HG03575 (cell line): ENCODE measurements at regions not wholly inside any gene's neighbourhood (a gene's known extent, or its start where the extent isn't known, plus 50 kb on each side); places are given as distances from the start of the nearest gene placed in this dataset.

Source experiments
- ATAC-seq: cut with Tn5 transposase; IDR thresholded peaks from one replicate; pipeline ENCODE4 v1.9.1; 2021; ENCODE audit not compliant: unreplicated experiment, insufficient number of reproducible peaks, low FRiP score; ENCODE audit errors: extremely low read depth

- ATAC-seq, result no peak
Observed at GRCh38 chr4:176843710-176844109, 51.0 kb upstream of the VEGFC start.

GRCh38 chr4:176844448-176844847 lies 51.7 kb upstream of the VEGFC start:
- no peak for ATAC-seq

- ATAC-seq, result no peak
Observed at GRCh38 chr4:176845636-176846035, 52.9 kb upstream of the VEGFC start.

- ATAC-seq, result no peak
Observed at GRCh38 chr4:176849076-176849475, 56.4 kb upstream of the VEGFC start.

GRCh38 chr4:176850436-176850835 lies 57.7 kb upstream of the VEGFC start:
- no peak for ATAC-seq

GRCh38 chr4:176856421-176856820 lies 63.7 kb upstream of the VEGFC start:
- ATAC-seq, result no peak

GRCh38 chr4:176858839-176859238 lies 66.1 kb upstream of the VEGFC start:
- no peak for ATAC-seq

- ATAC-seq, result no peak
Observed at GRCh38 chr4:176864238-176864637, 71.5 kb upstream of the VEGFC start.

- no peak for ATAC-seq
Observed at GRCh38 chr4:176868676-176869075, 76.0 kb upstream of the VEGFC start.

GRCh38 chr4:176872461-176872860 lies 79.7 kb upstream of the VEGFC start:
- ATAC-seq, result no peak

- ATAC-seq, result no peak
Observed at GRCh38 chr4:176874721-176875445, 82.2 kb upstream of the VEGFC start.

- ATAC-seq, result no peak
Observed at GRCh38 chr4:176875446-176875930, 82.8 kb upstream of the VEGFC start.

GRCh38 chr4:176879380-176880116 lies 86.8 kb upstream of the VEGFC start:
- no peak for ATAC-seq

GRCh38 chr4:176882206-176882605 lies 89.5 kb upstream of the VEGFC start:
- ATAC-seq, result no peak

- no peak for ATAC-seq
Observed at GRCh38 chr4:176883108-176883550, 90.4 kb upstream of the VEGFC start.

- ATAC-seq, result no peak
Observed at GRCh38 chr4:176883681-176884418, 91.1 kb upstream of the VEGFC start.

GRCh38 chr4:176885224-176885623 lies 92.5 kb upstream of the VEGFC start:
- no peak for ATAC-seq

- no peak for ATAC-seq
Observed at GRCh38 chr4:176886135-176886534, 93.4 kb upstream of the VEGFC start.

- no peak for ATAC-seq
Observed at GRCh38 chr4:176889776-176890175, 97.1 kb upstream of the VEGFC start.

- ATAC-seq, result no peak
Observed at GRCh38 chr4:176894498-176894897, 101.8 kb upstream of the VEGFC start.
